Activated CD4-positive, alpha-beta T cell treated with anti-CD3 and anti-CD28 coated beads, Interleukin-2, amount 50 U/mL, for 1 hour (primary cell): ENCODE measurements at regions not wholly inside any gene's neighbourhood (a gene's known extent, or its start where the extent isn't known, plus 50 kb on each side); places are given as distances from the start of the nearest gene placed in this dataset.
"Not testable (repeated sequence)": the region's sequence is repeated elsewhere in the genome, so short reads cannot be mapped to it uniquely, and the experiment has no call there.

Experiments
- DNase-seq: peaks from one replicate; pipeline ENCODE4 v3.0.0-alpha.2; 2020

DNA sequence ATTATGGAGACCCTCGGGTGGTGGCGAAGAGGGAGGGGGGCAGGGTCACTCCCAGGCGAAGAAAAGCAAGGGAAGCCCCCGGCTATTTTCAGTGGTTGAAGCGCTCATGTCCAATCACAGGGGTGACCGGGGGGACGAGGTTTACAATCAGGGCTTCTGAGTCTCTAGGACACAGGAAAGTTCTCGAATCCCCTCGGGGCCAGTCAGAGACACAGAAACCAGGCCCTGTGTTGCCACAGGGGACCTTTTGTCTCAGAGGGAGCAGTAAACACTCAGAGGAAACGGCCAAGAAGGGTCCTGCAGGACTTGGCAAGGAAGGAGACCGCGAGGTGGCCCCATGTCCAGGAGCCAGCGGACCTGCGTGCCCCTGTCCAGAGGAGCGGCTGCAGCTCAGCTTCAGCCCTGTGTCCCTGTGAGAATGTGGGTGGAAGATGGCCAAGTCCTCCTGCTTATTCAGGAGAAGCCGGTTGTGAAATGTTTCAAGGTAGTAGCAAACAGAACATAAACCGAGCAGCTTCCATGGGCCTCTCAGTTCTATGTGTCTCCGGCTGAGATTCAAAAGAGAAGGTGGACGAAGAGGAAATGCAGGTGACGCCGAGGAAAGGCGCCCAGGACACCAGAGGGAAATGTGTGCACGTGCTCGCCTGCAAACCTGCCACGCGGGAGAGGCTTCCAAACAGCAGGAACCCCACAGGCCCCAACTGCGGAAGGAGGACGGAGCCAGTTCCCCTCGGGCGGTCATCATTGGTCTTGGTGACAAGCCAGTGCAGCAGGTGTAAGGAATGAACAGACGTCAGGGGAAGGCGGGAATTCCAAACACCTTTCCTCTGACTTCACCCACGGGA lies 357.6 kb downstream of the BRD1 start:
- DNase-seq: no peak

DNA sequence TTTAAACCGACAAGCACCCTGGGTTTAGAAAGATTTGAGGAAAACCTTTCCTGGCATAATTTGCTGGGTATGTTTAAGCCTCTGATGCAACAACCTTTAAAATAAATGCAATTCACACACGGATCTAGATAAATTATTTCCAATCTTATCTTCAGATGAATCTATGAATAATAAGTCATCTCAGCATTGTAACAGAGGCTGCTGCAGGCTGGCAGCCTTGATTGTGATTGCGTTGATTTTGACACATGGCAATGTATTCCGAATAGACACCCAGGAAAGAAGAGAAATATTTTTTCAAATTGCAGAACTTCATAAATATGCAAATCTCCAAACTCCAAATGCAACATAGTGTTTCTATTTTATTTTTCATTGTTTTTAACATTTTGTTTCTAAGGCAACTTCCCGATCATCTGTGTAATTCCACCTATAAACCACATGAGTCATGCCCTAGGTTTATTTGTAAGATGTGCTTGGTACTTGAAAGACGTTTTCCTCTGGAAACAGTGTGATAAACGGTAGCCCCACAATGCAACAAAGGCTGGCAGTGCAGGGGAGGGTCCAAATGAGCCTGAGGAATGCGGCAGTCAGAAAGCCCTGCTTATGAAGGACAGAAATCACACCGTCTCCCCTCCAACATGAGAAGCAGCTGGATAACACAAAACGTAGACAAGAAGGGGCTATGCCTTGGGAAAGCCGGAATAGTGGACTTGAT lies 359.0 kb downstream of the BRD1 start:
- no peak for DNase-seq

- no peak for DNase-seq
Observed at GRCh38 chr22:49466878-49467595, 360.6 kb downstream of the BRD1 start.

GRCh38 chr22:49464037-49464436 lies 363.6 kb downstream of the BRD1 start:
- no peak for DNase-seq

DNA sequence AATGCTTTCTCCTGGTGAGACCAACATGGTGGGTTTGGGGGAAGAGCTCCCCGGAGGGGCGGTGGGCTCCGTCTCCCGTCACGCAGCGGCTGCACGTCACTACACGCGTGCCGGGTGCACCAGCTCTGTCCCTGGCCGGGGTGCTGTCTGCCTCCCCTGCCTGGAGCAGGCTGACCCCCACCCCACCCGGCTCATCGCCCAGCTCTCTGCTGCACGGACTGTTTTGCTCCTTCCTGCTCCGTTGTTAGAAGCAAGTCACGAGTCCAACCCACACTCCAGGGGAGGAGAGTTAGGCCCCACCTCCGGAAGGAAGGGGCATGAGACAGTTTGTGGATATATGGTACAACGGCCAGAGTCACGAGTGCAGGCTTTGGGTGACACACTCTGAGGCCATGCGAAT lies 364.9 kb downstream of the BRD1 start:
- no peak for DNase-seq

DNA sequence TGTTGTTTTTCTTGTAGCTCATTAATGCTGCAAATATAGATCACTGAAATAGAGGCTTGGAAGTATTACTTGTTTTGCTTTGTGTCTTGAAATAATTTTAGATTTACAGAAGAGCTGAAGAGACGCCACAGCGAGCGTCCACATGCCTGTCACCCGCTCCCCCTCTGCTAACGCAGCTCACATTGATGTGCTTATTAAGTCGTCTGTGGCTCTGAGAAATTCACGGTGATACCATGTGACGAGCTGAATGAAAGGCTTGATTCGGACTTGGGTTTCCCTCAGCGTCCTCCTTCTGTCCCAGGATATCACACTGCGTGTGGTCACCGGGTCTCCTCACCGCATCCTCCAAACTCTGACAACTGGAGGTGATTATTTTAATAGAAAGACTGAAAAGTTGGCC lies 365.4 kb downstream of the BRD1 start:
- no peak for DNase-seq

GRCh38 chr22:49461674-49462073 lies 366.0 kb downstream of the BRD1 start:
- DNase-seq: no peak

DNA sequence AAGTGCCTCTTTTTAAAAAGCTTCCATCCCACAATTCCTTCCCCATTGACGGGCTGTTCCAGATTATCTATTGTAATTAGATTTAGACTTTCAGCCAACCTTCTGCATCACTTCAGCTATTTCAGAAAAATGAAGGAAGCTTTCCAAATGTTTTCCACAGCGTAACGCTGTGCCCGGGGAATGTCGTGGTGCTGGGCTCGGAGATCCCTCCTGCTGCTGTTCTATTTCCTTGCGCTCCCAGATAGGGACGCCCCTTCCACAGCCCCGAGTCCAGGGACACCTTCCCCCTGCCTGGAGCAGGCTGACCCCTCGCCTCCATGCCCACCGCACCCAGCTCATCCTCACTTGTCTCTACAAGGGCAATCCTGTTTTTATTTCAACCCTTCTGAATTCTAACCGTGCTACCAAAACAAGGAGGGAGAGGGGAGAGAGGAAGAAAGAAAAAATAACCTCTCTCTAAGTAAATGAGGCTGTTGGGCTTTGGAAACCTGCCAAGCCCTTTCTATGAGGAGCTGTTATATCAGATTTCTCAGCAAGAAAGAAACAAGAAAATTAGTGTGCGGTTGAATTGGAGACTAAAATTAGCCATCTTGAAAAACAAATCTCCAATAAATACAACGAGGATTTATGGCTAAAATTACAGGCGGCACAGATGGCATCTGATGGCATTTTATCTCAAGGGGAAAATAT lies 366.9 kb downstream of the BRD1 start:
- no peak for DNase-seq

DNA sequence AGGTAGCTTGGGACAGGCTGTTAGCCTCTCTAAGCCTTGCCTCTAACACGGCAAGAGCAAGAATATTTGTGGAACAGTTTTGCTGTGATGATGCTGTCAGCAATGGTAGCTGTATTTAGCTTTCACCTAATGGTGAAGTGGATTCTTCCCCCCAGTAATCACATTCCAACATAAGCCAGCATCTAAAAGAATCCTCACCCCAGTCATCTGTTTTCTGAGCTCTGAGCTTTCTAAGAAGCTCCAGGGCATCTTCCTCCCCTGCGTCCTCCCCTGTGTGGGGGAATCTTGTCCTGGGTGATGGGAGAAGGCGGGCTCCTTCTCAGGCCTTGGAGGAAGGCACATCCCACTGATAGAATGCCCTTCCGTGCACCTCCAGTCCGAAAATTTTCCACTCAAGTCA lies 367.6 kb downstream of the BRD1 start:
- DNase-seq: no peak

DNA sequence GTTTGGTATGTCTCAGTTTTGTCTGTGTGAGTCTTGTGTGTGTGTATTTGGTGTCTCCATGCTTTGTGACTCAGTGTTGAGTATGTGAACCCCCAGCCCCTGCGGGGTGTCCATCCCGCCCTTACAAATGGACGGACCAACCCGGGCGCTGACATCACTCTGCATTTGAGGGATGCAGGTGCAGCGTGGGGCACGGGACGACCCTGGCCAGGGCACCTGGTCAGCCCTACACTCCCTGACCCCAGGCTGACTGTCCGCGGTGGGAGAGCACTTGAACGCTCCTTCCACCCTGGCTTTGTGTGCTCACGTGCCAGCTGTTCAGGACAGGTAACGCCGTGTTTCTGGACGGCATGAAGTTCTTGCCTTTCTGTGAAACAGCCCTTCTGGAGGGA lies 369.0 kb downstream of the BRD1 start:
- no peak for DNase-seq

- no peak for DNase-seq
Observed at GRCh38 chr22:49457946-49458707, 369.5 kb downstream of the BRD1 start.

DNA sequence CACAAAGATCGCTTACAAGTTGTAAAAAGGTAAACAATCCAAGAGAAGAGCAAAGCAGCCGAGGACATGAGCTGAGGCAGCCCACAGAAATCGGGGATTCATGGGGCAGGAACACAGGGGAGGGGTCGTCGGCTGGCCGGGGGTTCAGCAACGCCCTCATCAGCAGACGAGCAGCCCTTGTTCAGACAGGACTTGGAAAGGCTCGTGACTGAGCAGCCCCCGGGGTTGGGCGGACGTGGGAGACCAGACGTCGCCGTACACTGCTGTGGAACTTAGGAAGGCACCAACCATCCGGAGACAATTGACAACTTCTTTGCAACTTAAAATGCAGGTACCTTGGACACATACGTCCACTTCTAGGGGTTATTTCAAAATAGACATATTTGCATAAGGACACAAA lies 370.5 kb downstream of the BRD1 start:
- DNase-seq: no peak

- no peak for DNase-seq
Observed at GRCh38 chr22:49455595-49455994, 372.1 kb downstream of the BRD1 start.

DNA sequence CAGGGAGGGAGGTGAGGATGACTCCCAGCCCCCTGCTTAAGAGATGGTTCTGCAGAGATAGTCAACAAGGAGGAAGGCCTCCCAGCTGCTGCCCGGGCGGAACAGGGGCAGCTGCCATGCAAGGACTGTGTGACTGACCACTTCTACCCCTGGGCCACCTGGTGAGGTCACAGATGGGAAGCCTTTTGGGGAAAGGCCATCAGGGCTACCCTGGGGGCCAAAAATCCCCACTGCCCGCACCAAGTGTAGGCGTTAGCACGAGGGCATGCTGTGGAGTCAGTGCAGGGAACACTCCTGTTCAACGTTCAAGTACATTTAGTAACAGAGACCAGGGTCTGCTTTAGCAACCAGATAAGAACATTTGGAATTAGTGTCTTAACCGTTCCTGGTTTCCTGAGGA lies 372.9 kb downstream of the BRD1 start:
- DNase-seq: no peak

- no peak for DNase-seq
Observed at GRCh38 chr22:49453771-49454170, 373.9 kb downstream of the BRD1 start.

DNA sequence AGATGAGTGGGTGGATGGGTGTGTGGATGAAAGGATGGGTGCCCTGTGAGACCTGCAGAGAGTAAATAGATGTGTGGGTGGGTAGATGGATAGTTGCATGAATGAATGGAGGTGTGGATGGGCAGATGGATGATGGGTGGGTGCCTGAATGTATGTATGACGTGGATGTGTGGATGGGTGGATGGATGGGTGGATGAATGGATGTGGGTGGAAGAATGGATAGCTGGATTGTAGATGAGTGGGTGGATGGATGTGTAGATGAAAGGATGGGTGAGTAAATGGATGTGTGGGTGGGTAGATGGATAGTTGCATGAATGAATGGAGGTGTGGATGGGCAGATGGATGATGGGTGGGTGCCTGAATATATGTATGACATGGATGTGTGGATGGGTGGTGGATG lies 374.7 kb downstream of the BRD1 start:
- not testable (repeated sequence) for DNase-seq

- no peak for DNase-seq
Observed at GRCh38 chr22:49452362-49452946, 375.2 kb downstream of the BRD1 start.

DNA sequence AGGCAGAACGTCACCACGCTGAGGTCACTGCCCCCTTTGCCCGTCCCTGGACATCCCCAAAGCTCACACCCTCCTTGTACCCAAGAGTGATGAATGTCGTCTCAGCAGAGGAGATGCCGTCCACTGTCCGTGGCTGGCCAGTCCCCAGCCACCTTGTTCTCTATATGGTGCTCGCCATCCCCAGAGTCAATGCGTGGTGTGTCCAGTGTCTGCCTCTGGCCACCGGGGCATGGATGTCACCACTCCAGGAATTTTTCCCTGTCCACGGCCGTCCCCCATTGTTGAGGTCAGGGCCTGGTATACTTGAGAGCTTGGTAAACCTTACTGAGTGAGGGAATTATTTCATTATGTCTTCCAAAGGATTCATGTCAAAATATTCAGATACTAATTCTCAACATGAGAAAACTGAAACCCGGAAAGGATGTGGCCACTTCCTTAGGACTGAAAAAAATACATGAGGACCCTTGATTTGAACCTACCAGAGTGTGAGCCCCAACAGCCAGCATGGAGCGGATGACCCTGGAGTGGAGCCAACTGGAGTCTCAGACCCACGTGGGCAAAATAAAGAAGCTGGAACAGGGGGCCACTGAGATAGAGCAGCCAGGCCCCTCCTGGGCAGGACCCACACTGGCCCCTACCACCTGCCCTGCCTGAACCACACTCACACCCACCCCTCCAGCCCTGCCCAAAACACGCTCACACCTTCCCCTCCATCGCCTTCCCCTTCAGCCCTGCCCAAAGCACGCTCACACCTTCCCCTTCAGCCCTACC lies 376.4 kb downstream of the BRD1 start:
- DNase-seq: no peak

DNA sequence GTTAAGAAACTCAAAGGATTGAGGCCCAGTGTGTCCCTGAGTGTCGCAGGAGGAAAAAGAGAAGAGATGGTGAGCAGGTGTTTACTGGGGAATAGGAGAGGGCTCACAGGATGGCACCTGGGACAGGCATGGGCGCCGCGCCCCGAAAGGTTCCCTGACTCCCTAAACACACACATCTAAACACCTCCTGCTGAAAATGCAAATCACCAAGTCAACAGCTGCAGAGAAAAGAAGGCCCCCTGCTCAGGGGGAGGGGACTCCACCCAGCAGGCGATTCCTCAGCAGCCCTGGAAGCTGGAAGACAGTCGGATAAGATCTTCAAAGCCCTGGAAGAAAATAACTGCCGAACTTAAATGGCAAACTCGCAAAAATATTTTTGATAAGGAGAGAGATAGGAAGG lies 377.2 kb downstream of the BRD1 start:
- no peak for DNase-seq

- DNase-seq: no peak
Observed at GRCh38 chr22:49449811-49450446, 377.7 kb downstream of the BRD1 start.

DNA sequence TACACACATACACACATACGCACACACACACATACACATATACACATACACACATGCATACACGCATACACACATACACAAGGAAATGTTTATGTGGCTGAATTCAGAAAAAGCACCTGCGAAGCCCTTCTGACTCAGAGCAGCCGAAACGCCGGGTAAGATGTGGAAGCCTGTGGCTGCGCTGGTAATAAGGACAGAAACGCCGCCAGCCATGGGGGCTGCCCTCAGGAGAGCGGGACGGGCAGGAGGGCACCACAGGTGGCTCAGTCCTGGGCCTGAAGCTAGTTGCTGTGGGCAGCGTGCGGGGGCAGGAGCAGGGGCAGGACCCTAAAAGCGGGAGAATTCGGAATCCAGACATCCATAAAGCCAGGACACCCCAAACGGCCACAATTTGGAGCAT lies 378.3 kb downstream of the BRD1 start:
- DNase-seq: no peak
